ENCODE measurements at regions not wholly inside any gene's neighbourhood (a gene's known extent, or its start where the extent isn't known, plus 50 kb on each side); places are given as distances from the start of the nearest gene placed in this dataset.

DNA sequence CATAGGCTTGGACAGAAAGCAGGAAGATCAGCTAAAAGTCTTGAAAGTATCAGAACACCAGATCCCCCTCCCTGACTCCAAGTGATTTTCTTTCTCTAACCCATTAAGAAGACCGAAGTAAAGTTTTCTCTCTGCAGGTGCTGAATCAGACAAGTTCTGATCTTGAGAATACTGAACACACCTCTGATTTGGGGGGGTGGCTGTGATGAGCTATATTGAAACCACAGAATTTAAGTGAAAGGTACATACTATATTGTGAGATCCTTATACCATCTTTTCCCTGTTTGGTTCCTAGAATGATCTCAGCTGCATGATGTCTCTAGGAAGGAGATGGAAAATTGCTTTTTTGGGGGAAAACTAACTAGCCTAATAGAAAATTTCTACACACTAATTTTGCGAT, 196.0 kb downstream of the DIPK2A start:
- H3K9ac ChIP-seq (ENCODE audit: extremely low read depth, insufficient read length, low read length), result no peak overlapping the region
- no peaks in the 10 kb centered on the region for H3K4me1 ChIP-seq (ENCODE audit: insufficient read depth, low read length)
- H3K27ac ChIP-seq (ENCODE audit: insufficient read length, low read depth, low read length), result no peak overlapping the region
- Mint-ChIP-seq H3K4me3 (no peak overlapping the region), H3K4me1 (no peaks in the 10 kb centered on the region), H3K27ac (no peak overlapping the region), H3K27me3 (ENCODE audit: low read depth) (no peaks in the 10 kb centered on the region; the same call in 1 of the 2 replicates), H3K36me3 (ENCODE audit: insufficient read depth in 1 of 3, low read depth in 3 of 3) (no peaks in the 10 kb centered on the region), H3K9me3 (no peaks in the 10 kb centered on the region)
- no peak overlapping the region for H4K91ac ChIP-seq (ENCODE audit: insufficient read length, low read depth, low read length)
- no peak overlapping the region for H3K56ac ChIP-seq (ENCODE audit: insufficient read length, low read depth, low read length)
- H3K9me3 ChIP-seq (ENCODE audit: control insufficient read depth, low read depth, low read length), result no peaks in the 10 kb centered on the region
- H2BK15ac ChIP-seq (ENCODE audit: low read depth, low read length), result no peak overlapping the region
- H4K20me1 ChIP-seq (ENCODE audit: control insufficient read depth, insufficient read depth, insufficient read length), result no peaks in the 10 kb centered on the region
- no peak overlapping the region for H2AFZ ChIP-seq (ENCODE audit: low read length)
- no peak overlapping the region for H2AK5ac ChIP-seq (ENCODE audit: insufficient read length, low read length)
- H3K79me2 ChIP-seq (ENCODE audit: insufficient read depth, low read length), result no peaks in the 10 kb centered on the region
- TF ChIP-seq, protein P1, sequence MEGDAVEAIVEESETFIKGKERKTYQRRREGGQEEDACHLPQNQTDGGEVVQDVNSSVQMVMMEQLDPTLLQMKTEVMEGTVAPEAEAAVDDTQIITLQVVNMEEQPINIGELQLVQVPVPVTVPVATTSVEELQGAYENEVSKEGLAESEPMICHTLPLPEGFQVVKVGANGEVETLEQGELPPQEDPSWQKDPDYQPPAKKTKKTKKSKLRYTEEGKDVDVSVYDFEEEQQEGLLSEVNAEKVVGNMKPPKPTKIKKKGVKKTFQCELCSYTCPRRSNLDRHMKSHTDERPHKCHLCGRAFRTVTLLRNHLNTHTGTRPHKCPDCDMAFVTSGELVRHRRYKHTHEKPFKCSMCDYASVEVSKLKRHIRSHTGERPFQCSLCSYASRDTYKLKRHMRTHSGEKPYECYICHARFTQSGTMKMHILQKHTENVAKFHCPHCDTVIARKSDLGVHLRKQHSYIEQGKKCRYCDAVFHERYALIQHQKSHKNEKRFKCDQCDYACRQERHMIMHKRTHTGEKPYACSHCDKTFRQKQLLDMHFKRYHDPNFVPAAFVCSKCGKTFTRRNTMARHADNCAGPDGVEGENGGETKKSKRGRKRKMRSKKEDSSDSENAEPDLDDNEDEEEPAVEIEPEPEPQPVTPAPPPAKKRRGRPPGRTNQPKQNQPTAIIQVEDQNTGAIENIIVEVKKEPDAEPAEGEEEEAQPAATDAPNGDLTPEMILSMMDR (conservative IDR thresholded peaks at IDR 0.05), result no peak
- no peak overlapping the region for H3K4me2 ChIP-seq (ENCODE audit: insufficient read depth, insufficient read length, low read length)
- no peak overlapping the region for H2BK120ac ChIP-seq (ENCODE audit: low read depth, low read length, poor library complexity, severe bottlenecking)
- no peak overlapping the region for H2BK20ac ChIP-seq (ENCODE audit: low read depth, low read length, poor library complexity, severe bottlenecking)
- no peak overlapping the region for H3K23ac ChIP-seq (ENCODE audit: insufficient read length, low read depth, low read length)
- no peak for DNase-seq
- no peak overlapping the region for H2BK5ac ChIP-seq (ENCODE audit: insufficient read length, low read length)
- H3K27me3 ChIP-seq (ENCODE audit: insufficient read depth, low read length), result no peaks in the 10 kb centered on the region
- no peaks in the 10 kb centered on the region for H3K79me1 ChIP-seq (ENCODE audit: insufficient read depth, low read depth, low read length, poor library complexity, severe bottlenecking)
- H3K23me2 ChIP-seq (ENCODE audit: insufficient read length, low read depth, low read length, poor library complexity, severe bottlenecking), result no peaks in the 10 kb centered on the region
- no peak overlapping the region for H4K8ac ChIP-seq (replicated peaks; ENCODE audit: insufficient read length, low read depth, low read length)
- H3T11ph ChIP-seq (ENCODE audit: low read length), result no peak overlapping the region
- H2BK12ac ChIP-seq (ENCODE audit: insufficient read length, low read depth, low read length), result no peak overlapping the region
- no peak overlapping the region for H4K5ac ChIP-seq (ENCODE audit: insufficient read length, low read depth, low read length)
- no peak overlapping the region for H3K14ac ChIP-seq (ENCODE audit: insufficient read depth, low read length)
- no peak overlapping the region for H3K4ac ChIP-seq (ENCODE audit: low read depth, low read length)
- no CpG with 5 or more reads among the region's 2 CpGs for WGBS (ENCODE audit: extremely low coverage, insufficient read length, low lambda C conversion rate)
- no peak overlapping the region for H3K18ac ChIP-seq (ENCODE audit: insufficient read length, low read depth, low read length)

Measured in H9 (cell line).